Caco-2 (cell line): ENCODE measurements at regions not wholly inside any gene's neighbourhood (a gene's known extent, or its start where the extent isn't known, plus 50 kb on each side); places are given as distances from the start of the nearest gene placed in this dataset.
"Not testable (repeated sequence)": the region's sequence is repeated elsewhere in the genome, so short reads cannot be mapped to it uniquely, and the experiment has no call there.

Source experiments
- BruUV-seq: library from RNA; stranded (reverse); fragments of 400-500 nt; replicated peaks from 2 replicates; lab custom pipeline; 2021; lab: Mats Ljungman, UMichigan
- CTCF ChIA-PET: fragments of 300-600 bp; sonication (Branson Sonifier 250); formaldehyde crosslinking; loops from one replicate; lab custom pipeline; 2022; ENCODE audit warnings: antibody characterized with exemption; lab: Charles Lee
- POLR2A ChIA-PET: fragments of 300-600 bp; sonication (Branson Sonifier 250); formaldehyde crosslinking; loops from one replicate; lab custom pipeline; 2022; ENCODE audit warnings: antibody characterized with exemption; lab: Charles Lee
- DNase-seq, 2 experiments: peaks; one replicate each; pipeline versions ENCODE4 v3.0.0 to v3.0.0-alpha.2; 2020 to 2022
- H3K27me3 ChIP-seq: replicated peaks from 2 replicates; pipeline ENCODE4 v1.6.0; 2011; ENCODE audit warnings: low read length; ENCODE audit not compliant: control insufficient read depth, insufficient read depth
- H3K36me3 ChIP-seq: 2 replicates; pipeline ENCODE4 v1.5.1; 2011; ENCODE audit warnings: low read length; ENCODE audit not compliant: control insufficient read depth, insufficient read depth
- H3K4me1 ChIP-seq: fragments of 250-450 bp; sonication (Bioruptor Pico); 2 replicates; pipeline ENCODE4 v1.5.1; 2020; ENCODE audit warnings: mild to moderate bottlenecking
- H3K4me3 ChIP-seq: 2 replicates; pipeline ENCODE4 v1.5.1; 2011; ENCODE audit warnings: low read depth, mild to moderate bottlenecking, control low read depth, low read length
- H3K9me3 ChIP-seq: fragments of 250-450 bp; sonication (Bioruptor Pico); 2 replicates; pipeline ENCODE4 v1.5.1; 2020; ENCODE audit warnings: mild to moderate bottlenecking, moderate library complexity
- H3K27ac Mint-ChIP-seq: one replicate; pipeline ENCODE4 v1.8.0; 2022; ENCODE audit warnings: mixed read lengths; ENCODE audit not compliant: unreplicated experiment
- H3K27me3 Mint-ChIP-seq: one replicate; pipeline ENCODE4 v1.8.0; 2022; ENCODE audit warnings: mixed read lengths; ENCODE audit not compliant: insufficient read depth, unreplicated experiment
- H3K36me3 Mint-ChIP-seq: one replicate; pipeline ENCODE4 v1.8.0; 2022; ENCODE audit warnings: mild to moderate bottlenecking, mixed read lengths; ENCODE audit not compliant: insufficient read depth, unreplicated experiment
- H3K4me1 Mint-ChIP-seq: one replicate; pipeline ENCODE4 v1.8.0; 2022; ENCODE audit warnings: low read depth, mixed read lengths; ENCODE audit not compliant: unreplicated experiment
- H3K4me3 Mint-ChIP-seq: one replicate; pipeline ENCODE4 v1.8.0; 2022; ENCODE audit warnings: mild to moderate bottlenecking, moderate library complexity, mixed read lengths; ENCODE audit not compliant: unreplicated experiment
- H3K9me3 Mint-ChIP-seq: one replicate; pipeline ENCODE4 v1.8.0; 2022; ENCODE audit warnings: mixed read lengths; ENCODE audit not compliant: unreplicated experiment
- CTCF ChIP-seq, 2 experiments: fragments of 200-600 bp in 1 of 2; IDR thresholded peaks; 1 replicate in 1 of 2; 2 replicates in 1 of 2; pipeline versions ENCODE4 v1.5.1 to v1.8.0; 2011 to 2022; ENCODE audit warnings: antibody characterized with exemption in 1 of 2, control low read depth in 1 of 2, inconsistent platforms in 1 of 2, low read depth in 1 of 2, low read length in 1 of 2, mild to moderate bottlenecking in 1 of 2, moderate library complexity in 1 of 2; ENCODE audit not compliant: insufficient read depth in 1 of 2, severe bottlenecking in 1 of 2, unreplicated experiment in 1 of 2
- intact Hi-C: fragments of 100-400 bp; cut with micrococcal nuclease; formaldehyde crosslinking; loops from one replicate; pipeline ENCODE4 v1.10.0; 2022; ENCODE audit not compliant: unreplicated experiment

- Mint-ChIP-seq H3K4me1 (no peaks in the 10 kb centered on the region), H3K4me3 (no peak overlapping the region), H3K27ac (no peak overlapping the region), H3K36me3 (no peaks in the 10 kb centered on the region), H3K9me3 (no peaks in the 10 kb centered on the region), H3K27me3 (no peaks in the 10 kb centered on the region)
- no peak overlapping the region for H3K4me3 ChIP-seq
- no TSS peak for BruUV-seq
- H3K9me3 ChIP-seq = no peaks in the 10 kb centered on the region
- intact Hi-C loops = no loop called here
- ChIA-PET POLR2A (no interaction called here), CTCF (no interaction called here)
- DNase-seq = peak; percentile 65
- H3K27me3 ChIP-seq = no peaks in the 10 kb centered on the region
- TF ChIP-seq CTCF (IDR thresholded peaks at IDR 0.05; ENCODE audit: insufficient read depth in 1 of 2, low read depth in 1 of 2, low read length in 1 of 2, severe bottlenecking in 1 of 2, unreplicated experiment in 1 of 2) = no peak
- no peaks in the 10 kb centered on the region for H3K36me3 ChIP-seq
- H3K4me1 ChIP-seq = peaks cover 6% of the 10 kb centered on the region
Observed at GRCh38 chr1:204011426-204011825, 61.5 kb upstream of the SOX13 start.

DNA sequence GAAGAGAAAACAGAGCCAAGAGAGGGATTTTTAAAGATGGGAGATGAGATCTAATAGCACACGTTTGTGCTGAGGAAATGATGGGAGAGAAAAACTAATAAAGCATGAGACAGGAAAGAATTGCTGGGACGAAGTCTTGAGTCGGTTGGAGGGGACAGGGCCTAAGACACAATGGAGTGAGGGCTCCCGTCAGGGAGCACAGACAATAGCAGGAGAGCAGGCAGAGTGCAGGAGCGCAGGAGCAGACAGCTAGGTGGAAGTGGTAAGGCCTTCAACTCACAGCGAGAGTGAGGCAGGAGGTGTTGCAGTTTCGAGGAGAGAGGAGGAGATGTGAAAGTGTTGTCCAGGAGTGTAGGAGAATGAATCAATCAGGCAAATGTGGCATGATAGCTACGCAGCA lies 59.9 kb upstream of the SOX13 start:
- Mint-ChIP-seq H3K9me3 (no peaks in the 10 kb centered on the region), H3K27ac (no peak overlapping the region), H3K27me3 (no peaks in the 10 kb centered on the region), H3K36me3 (no peaks in the 10 kb centered on the region), H3K4me3 (no peak overlapping the region), H3K4me1 (no peaks in the 10 kb centered on the region)
- no TSS peak for BruUV-seq
- Histone ChIP-seq H3K4me1 (peaks cover 6% of the 10 kb centered on the region), H3K36me3 (no peaks in the 10 kb centered on the region), H3K4me3 (no peak overlapping the region), H3K27me3 (no peaks in the 10 kb centered on the region), H3K9me3 (no peaks in the 10 kb centered on the region)
- TF ChIP-seq CTCF (IDR thresholded peaks at IDR 0.05; ENCODE audit: insufficient read depth in 1 of 2, low read depth in 1 of 2, low read length in 1 of 2, severe bottlenecking in 1 of 2, unreplicated experiment in 1 of 2) = no peak
- ChIA-PET POLR2A (no interaction called here), CTCF (no interaction called here)
- intact Hi-C loops = no loop called here
- DNase-seq = no peak

DNA sequence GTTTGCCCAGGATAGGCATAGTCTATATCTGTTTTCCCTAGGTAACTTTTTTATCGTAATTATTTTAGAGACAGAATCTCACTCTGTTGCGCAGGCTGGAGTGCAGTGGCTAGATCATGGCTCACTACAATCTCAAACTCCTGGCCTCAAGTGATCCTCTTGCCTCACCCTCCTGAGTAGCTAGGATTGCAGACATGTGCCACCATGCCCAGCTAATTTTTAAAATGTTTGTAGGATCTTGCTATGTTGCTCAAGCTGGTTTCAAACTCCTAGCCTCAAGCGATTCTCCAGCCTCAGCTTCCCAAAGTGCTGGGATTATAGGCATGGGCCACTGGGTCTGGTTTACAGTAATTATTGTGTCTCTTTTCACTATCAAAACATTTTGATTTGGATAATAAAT lies 58.6 kb upstream of the SOX13 start:
- CTCF ChIA-PET = no interaction called here
- Mint-ChIP-seq H3K27me3 (no peaks in the 10 kb centered on the region), H3K4me3 (no peak overlapping the region), H3K27ac (no peak overlapping the region), H3K9me3 (peaks cover 6% of the 10 kb centered on the region), H3K36me3 (no peaks in the 10 kb centered on the region), H3K4me1 (no peaks in the 10 kb centered on the region)
- Histone ChIP-seq H3K4me3 (no peak overlapping the region), H3K4me1 (peaks cover 6% of the 10 kb centered on the region), H3K9me3 (no peaks in the 10 kb centered on the region), H3K36me3 (no peaks in the 10 kb centered on the region), H3K27me3 (no peaks in the 10 kb centered on the region)
- DNase-seq = no peak
- BruUV-seq = no TSS peak
- intact Hi-C loops = no loop called here
- no peak for TF ChIP-seq CTCF (IDR thresholded peaks at IDR 0.05; ENCODE audit: insufficient read depth in 1 of 2, low read depth in 1 of 2, low read length in 1 of 2, severe bottlenecking in 1 of 2, unreplicated experiment in 1 of 2)
- POLR2A ChIA-PET = no interaction called here

GRCh38 chr1:204014961-204015360 lies 58.0 kb upstream of the SOX13 start:
- H3K27me3 ChIP-seq, H3K36me3 ChIP-seq, H3K9me3 Mint-ChIP-seq, DNase-seq, H3K9me3 ChIP-seq, H3K4me1 ChIP-seq, POLR2A ChIA-PET, BruUV-seq, CTCF ChIA-PET, H3K27me3 Mint-ChIP-seq, intact Hi-C loops, H3K4me3 Mint-ChIP-seq, H3K27ac Mint-ChIP-seq, H3K4me1 Mint-ChIP-seq, H3K4me3 ChIP-seq, H3K36me3 Mint-ChIP-seq: not testable (repeated sequence)
